GM21717 (cell line): ENCODE measurements at regions not wholly inside any gene's neighbourhood (a gene's known extent, or its start where the extent isn't known, plus 50 kb on each side); places are given as distances from the start of the nearest gene placed in this dataset.

ENCODE experiments used
- ATAC-seq: cut with Tn5 transposase; IDR thresholded peaks from one replicate; pipeline ENCODE4 v1.9.1; 2021; ENCODE audit warnings: mild to moderate bottlenecking, moderate library complexity; ENCODE audit not compliant: unreplicated experiment

GRCh38 chr6:92550501-92550900 lies 868.9 kb downstream of the EPHA7 start:
- ATAC-seq, result no peak

GRCh38 chr6:92545861-92546260 lies 873.5 kb downstream of the EPHA7 start:
- ATAC-seq, result no peak

- no peak for ATAC-seq
Measured at GRCh38 chr6:92541448-92542060, 877.8 kb downstream of the EPHA7 start.

- ATAC-seq, result no peak
Measured at GRCh38 chr6:92538926-92539325, 880.4 kb downstream of the EPHA7 start.

GRCh38 chr6:92538275-92538674 lies 881.1 kb downstream of the EPHA7 start:
- no peak for ATAC-seq

- no peak for ATAC-seq
Measured at GRCh38 chr6:92534109-92534508, 885.2 kb downstream of the EPHA7 start.

- ATAC-seq, result no peak
Measured at GRCh38 chr6:92522589-92522988, 896.8 kb downstream of the EPHA7 start.

GRCh38 chr6:92521553-92521952 lies 897.8 kb downstream of the EPHA7 start:
- ATAC-seq, result no peak

GRCh38 chr6:92510137-92510536 lies 909.2 kb downstream of the EPHA7 start:
- ATAC-seq, result no peak

- no peak for ATAC-seq
Measured at GRCh38 chr6:92507552-92507951, 911.8 kb downstream of the EPHA7 start.

GRCh38 chr6:92504509-92504908 lies 914.9 kb downstream of the EPHA7 start:
- no peak for ATAC-seq

GRCh38 chr6:92497281-92497680 lies 922.1 kb downstream of the EPHA7 start:
- no peak for ATAC-seq

GRCh38 chr6:92496527-92496926 lies 922.8 kb downstream of the EPHA7 start:
- ATAC-seq, result no peak

GRCh38 chr6:92495242-92495641 lies 924.1 kb downstream of the EPHA7 start:
- ATAC-seq, result no peak

- ATAC-seq, result no peak
Measured at GRCh38 chr6:92485487-92485886, 933.9 kb downstream of the EPHA7 start.

GRCh38 chr6:92479831-92480230 lies 939.5 kb downstream of the EPHA7 start:
- ATAC-seq, result no peak

- ATAC-seq, result no peak
Measured at GRCh38 chr6:92473056-92473455, 946.3 kb downstream of the EPHA7 start.

- ATAC-seq, result no peak
Measured at GRCh38 chr6:92469186-92469828, 950.1 kb downstream of the EPHA7 start.

- no peak for ATAC-seq
Measured at GRCh38 chr6:92468066-92468465, 951.3 kb downstream of the EPHA7 start.

- no peak for ATAC-seq
Measured at GRCh38 chr6:92460133-92460532, 959.2 kb downstream of the EPHA7 start.

GRCh38 chr6:92459606-92460005 lies 959.8 kb downstream of the EPHA7 start:
- ATAC-seq, result no peak

- ATAC-seq, result no peak
Measured at GRCh38 chr6:92446052-92446451, 973.3 kb downstream of the EPHA7 start.

- ATAC-seq, result no peak
Measured at GRCh38 chr6:92433911-92434310, 985.4 kb downstream of the EPHA7 start.
